ENCODE measurements at regions not wholly inside any gene's neighbourhood (a gene's known extent, or its start where the extent isn't known, plus 50 kb on each side); places are given as distances from the start of the nearest gene placed in this dataset.
"Not testable (repeated sequence)": the region's sequence is repeated elsewhere in the genome, so short reads cannot be mapped to it uniquely, and the experiment has no call there.

DNA sequence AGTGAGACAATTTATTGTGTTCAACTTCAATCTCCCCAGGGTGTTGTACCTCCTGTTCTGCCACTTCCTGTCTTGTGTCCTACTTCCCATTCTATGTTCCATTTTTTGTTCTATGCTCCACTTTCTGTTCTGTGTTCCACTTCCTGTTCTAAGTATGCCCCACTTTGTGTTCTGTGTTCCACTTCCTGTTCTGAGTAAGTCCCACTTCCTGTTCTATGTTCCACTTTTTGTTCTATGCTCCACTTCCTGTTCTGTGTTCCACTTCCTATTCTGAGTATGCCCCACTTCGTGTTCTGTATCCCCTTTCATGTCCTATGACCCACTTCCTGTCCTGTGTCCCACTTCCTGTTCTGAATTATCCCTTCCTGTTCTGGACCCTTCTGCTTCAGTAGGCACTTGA, 732.7 kb downstream of the TBC1D22A start:
- no peak overlapping the region for H3K4me3 ChIP-seq
- no peak for DNase-seq (ENCODE audit: low spot score in 2 of 2)
- H3K27ac ChIP-seq, result no peak overlapping the region
- no peaks in the 10 kb centered on the region for H3K36me3 ChIP-seq
- WGBS, 2 donors, result 27 to 69% methylated on average over 1 of the region's 1 CpG
- no peaks in the 10 kb centered on the region for H3K27me3 ChIP-seq
- TF ChIP-seq EP300 (IDR thresholded peaks at IDR 0.05) (no peak), POLR2A (IDR thresholded peaks at IDR 0.05) (no peak)
- TF ChIP-seq, protein P1, sequence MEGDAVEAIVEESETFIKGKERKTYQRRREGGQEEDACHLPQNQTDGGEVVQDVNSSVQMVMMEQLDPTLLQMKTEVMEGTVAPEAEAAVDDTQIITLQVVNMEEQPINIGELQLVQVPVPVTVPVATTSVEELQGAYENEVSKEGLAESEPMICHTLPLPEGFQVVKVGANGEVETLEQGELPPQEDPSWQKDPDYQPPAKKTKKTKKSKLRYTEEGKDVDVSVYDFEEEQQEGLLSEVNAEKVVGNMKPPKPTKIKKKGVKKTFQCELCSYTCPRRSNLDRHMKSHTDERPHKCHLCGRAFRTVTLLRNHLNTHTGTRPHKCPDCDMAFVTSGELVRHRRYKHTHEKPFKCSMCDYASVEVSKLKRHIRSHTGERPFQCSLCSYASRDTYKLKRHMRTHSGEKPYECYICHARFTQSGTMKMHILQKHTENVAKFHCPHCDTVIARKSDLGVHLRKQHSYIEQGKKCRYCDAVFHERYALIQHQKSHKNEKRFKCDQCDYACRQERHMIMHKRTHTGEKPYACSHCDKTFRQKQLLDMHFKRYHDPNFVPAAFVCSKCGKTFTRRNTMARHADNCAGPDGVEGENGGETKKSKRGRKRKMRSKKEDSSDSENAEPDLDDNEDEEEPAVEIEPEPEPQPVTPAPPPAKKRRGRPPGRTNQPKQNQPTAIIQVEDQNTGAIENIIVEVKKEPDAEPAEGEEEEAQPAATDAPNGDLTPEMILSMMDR (IDR thresholded peaks at IDR 0.05), result no peak
- peaks cover 0 to 5% (median 0%) of the 10 kb centered on the region in 4 donors for H3K9me3 ChIP-seq
- H3K4me1 ChIP-seq, result no peaks in the 10 kb centered on the region

DNA sequence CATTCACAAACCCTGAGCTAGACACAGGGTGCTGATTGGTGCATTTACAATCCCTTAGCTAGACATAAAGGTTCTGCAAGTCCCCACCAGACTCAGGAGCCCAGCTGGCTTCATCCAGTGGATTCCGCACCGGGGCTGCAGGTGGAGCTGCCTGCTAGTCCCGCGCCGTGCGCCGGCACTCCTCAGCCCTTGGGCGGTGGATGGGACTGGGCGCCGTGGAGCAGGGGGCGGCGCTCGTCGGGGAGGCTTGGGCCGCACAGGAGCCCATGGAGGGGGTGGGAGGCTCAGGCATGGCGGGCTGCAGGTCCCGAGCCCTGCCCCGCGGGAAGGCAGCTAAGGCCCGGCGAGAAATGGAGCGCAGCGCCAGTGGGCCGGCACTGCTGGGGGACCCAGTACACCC, 725.7 kb downstream of the TBC1D22A start:
- DNase-seq (ENCODE audit: low spot score in 2 of 2); H3K4me3 ChIP-seq; H3K9me3 ChIP-seq; H3K36me3 ChIP-seq; H3K4me1 ChIP-seq; H3K27ac ChIP-seq; H3K27me3 ChIP-seq: not testable (repeated sequence)
- WGBS, 2 donors, result 90 to 95% methylated on average over 7 to 9 of the region's 24 CpGs

DNA sequence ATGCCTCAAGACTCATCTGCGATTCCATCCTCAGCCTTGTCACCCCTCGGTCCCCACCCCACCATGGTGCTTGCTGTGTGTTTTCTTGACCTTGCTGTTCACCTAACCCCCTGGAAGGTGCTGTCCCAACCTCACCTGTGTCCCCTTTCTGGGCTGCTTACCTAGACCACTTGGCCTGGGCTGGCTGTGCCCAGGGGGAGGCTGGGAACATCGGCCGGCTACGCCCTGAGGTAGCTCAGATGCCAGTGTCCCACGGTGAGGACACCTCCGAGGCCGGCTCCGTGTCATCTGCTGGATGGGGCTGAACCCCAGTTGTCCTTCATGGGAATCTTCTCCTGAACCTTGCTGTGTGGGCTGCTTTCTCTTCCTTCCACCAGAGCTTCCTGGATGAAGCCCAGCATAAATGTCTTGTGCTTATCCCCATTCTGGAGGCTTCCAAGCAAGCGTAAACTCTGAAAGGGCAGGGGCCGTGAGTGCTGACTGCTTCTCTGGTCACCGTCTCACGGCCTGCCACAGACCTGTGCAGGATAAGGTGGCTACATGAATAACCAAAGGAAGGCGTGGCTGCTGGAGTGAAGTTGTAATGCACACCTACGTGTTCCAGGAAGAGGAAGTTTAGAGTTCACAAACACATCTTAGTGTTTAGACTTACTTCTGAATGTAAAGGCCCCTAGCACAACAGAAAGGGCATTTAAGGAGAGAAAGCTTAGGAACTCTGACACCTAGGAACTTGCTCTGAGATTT, 724.3 kb downstream of the TBC1D22A start:
- TF ChIP-seq, protein P1 (IDR thresholded peaks at IDR 0.05), result no peak
- TF ChIP-seq EP300 (IDR thresholded peaks at IDR 0.05), result no peak
- no peak for TF ChIP-seq POLR2A (IDR thresholded peaks at IDR 0.05)
- Histone ChIP-seq H3K4me1 (no peaks in the 10 kb centered on the region), H3K27ac (no peak overlapping the region), H3K36me3 (no peaks in the 10 kb centered on the region), H3K27me3 (no peaks in the 10 kb centered on the region), H3K4me3 (no peak overlapping the region), H3K9me3 (no peaks in the 10 kb centered on the region)
- DNase-seq (ENCODE audit: low spot score in 2 of 2), result no peak
- 83 to 91% methylated on average over 14 to 15 of the region's 15 CpGs for WGBS, 2 donors

DNA sequence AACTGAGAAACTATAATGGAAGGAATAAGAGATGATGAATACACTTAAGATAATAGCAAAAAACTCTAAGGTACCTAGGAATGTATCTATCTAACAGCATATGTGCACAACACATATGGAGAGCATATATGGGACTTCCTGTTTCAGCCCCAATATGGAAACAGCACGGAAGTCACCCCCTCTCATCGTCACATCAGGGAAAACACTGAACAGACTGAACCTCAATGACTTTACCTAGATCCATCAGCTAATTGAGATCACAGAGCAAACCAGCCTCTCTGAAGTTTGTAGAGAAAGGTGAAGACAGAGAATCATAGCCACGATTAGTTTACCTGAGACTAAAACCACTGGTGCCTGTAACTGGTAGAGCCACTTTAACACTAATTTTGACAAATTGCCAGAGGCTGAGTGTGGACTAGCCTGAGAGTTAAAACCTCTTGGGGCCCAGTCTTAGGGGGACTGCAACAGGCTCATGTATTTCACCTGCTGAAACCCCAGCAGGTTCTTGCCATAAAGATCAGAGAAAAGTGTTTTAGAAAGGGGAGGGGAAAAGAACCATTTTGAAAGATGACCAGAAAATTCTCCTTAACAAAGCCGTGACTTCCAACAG, 722.6 kb downstream of the TBC1D22A start:
- Histone ChIP-seq H3K27me3 (no peaks in the 10 kb centered on the region), H3K4me1 (no peaks in the 10 kb centered on the region), H3K27ac (no peak overlapping the region), H3K4me3 (no peak overlapping the region), H3K36me3 (no peaks in the 10 kb centered on the region), H3K9me3 (no peaks in the 10 kb centered on the region)
- no peak for TF ChIP-seq EP300 (IDR thresholded peaks at IDR 0.05)
- TF ChIP-seq POLR2A (IDR thresholded peaks at IDR 0.05), result no peak
- TF ChIP-seq, protein P1 (IDR thresholded peaks at IDR 0.05), result no peak
- no peak for DNase-seq (ENCODE audit: low spot score in 2 of 2)
- WGBS, 2 donors, result 70% methylated on average over 4 of the region's 4 CpGs

DNA sequence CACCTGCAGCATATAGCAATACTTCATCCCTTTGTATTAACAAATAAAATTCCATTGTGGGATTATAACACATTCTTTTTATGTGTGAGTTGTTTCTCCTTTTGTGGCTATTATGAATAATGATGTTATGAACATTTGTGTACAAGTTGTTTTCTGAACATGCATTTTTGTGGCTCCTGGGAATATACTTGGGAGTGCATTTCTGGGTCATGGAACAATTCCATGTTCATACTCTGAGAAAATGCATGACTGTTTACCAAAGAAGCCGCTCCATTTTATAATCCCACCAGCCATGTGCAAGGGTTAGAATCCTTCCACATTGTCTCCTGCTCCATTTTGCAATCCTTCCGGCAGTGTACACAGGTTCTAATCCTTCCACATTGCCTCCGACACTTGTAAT, 713.8 kb downstream of the TBC1D22A start:
- H3K27ac ChIP-seq, result no peak overlapping the region
- WGBS, 2 donors, result 71 to 85% methylated on average over 3 of the region's 3 CpGs
- no peaks in the 10 kb centered on the region for H3K36me3 ChIP-seq
- no peaks in the 10 kb centered on the region for H3K9me3 ChIP-seq
- DNase-seq (ENCODE audit: low spot score in 2 of 2), result no peak
- H3K4me3 ChIP-seq, result no peak overlapping the region
- TF ChIP-seq POLR2A (IDR thresholded peaks at IDR 0.05) (no peak), EP300 (IDR thresholded peaks at IDR 0.05) (no peak)
- H3K4me1 ChIP-seq, result peaks cover 0 to 6% (median 0%) of the 10 kb centered on the region in 4 donors
- H3K27me3 ChIP-seq, result no peaks in the 10 kb centered on the region

DNA sequence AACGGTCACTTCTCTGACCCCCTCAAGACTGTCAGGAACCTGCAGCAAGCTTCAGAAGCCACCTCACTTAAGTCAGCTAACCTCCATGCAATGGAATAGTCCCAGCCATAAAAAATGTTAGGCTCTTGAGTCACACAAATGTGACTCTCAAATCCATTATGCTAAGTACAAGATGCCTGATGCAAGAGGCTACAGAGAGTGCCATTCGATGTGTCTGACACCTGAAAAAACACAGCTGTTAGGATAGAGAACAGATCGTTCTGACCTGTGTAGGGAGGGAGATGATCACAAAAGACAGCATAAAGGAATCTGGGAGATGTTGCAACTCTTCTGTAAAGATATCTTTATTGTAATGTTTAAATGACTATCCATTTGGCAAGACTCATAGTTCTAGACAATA, 712.4 kb downstream of the TBC1D22A start:
- Histone ChIP-seq H3K27ac (no peak overlapping the region), H3K27me3 (no peaks in the 10 kb centered on the region), H3K4me1 (peaks cover 0 to 6% (median 0%) of the 10 kb centered on the region in 4 donors), H3K36me3 (no peaks in the 10 kb centered on the region), H3K4me3 (no peak overlapping the region), H3K9me3 (no peaks in the 10 kb centered on the region)
- DNase-seq (ENCODE audit: low spot score in 2 of 2), result peak in 1 of 2 donors; percentile 22
- peak in 1 of 2 donors; percentile 75 for TF ChIP-seq EP300 (IDR thresholded peaks at IDR 0.05)
- TF ChIP-seq, protein P1 (IDR thresholded peaks at IDR 0.05), result no peak
- 49 to 74% methylated on average over 3 of the region's 3 CpGs for WGBS, 2 donors

Measured in tibial nerve (tissue), 4 donors.